GM19099 (cell line): ENCODE measurements at regions not wholly inside any gene's neighbourhood (a gene's known extent, or its start where the extent isn't known, plus 50 kb on each side); places are given as distances from the start of the nearest gene placed in this dataset.

Experiments
- POLR2A ChIP-seq: IDR thresholded peaks from 3 replicates; pipeline ENCODE4 v1.6.1; 2011; ENCODE audit warnings: low read depth; ENCODE audit not compliant: insufficient read length; ENCODE audit errors: extremely low read depth

DNA sequence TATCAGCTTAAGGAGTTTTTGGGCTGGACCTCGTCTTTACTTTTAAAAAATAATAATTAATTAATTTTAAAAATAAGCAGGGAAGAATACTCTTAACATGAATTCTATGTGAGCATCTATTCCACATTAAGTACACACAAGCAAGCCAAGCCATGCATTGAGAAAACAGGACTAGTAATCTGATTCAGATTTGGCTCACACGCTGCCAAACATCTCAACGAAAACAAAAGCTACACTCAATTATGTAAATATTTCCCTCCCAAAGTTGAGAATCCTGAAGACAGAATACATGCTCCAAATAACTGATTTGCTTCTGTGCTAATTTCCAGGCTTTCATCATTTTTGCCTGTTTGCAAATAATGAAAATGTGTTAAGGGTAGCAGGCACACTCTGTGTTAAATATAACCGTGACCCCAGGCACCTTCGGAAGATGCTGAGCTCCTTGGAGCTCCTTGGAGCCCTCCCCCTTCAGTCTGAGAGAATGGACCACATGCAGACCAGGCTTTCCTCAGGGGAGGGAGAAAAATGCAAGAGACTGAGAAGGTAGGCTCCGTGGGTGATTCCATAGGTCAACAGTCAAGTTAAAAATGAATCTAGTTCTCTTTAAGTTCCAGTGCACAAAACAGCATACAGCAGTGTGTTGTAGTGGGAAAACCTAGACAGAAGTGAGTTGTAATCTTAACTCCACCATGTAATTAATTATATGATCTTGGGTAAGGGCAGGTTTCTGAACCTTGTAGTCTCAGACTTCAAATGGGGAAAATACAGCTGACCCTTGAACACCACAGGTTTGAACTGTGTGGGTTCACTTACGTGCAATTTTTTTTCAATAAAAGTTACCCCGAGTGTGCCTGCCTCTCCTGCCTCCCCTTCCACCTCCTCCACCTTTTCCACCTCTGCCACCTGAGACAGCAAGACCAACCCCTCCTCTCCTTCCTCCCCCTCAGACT is 161.3 kb upstream of the RREB1 start:
- TF ChIP-seq POLR2A: no peak

DNA sequence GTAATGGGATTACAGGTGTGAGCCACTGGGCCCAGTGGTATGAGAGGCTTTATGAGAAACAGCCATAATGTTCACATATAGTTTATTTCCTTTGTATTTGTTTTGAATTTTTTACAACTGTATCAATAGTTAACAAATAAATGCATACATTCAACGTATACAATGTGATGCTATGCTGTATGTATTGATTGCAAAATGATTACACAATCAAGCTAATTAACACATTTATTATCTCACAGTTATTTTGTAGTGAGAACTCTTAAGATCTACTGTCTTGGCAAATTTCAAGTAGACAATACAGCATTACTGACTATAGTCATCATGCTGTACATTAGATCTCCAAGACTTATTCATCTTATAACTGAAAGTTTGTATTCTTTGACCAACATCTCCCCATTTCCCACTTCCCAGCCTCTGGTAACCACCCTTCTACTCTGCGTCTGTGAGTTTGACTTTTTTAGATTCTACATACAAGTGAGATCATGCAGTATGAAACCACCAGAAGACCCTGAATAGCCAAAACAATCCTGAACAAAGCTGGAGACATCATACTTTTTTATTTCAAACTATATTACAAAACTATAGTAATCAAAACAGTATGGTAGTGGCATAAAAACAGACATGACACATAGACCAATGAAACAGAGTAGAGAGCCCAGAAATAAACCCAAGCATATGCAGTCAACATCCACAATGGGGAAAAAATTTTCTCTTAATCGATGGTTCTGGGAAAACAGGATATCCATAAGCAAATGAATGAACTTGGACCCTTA is 157.2 kb upstream of the RREB1 start:
- TF ChIP-seq POLR2A: no peak

DNA sequence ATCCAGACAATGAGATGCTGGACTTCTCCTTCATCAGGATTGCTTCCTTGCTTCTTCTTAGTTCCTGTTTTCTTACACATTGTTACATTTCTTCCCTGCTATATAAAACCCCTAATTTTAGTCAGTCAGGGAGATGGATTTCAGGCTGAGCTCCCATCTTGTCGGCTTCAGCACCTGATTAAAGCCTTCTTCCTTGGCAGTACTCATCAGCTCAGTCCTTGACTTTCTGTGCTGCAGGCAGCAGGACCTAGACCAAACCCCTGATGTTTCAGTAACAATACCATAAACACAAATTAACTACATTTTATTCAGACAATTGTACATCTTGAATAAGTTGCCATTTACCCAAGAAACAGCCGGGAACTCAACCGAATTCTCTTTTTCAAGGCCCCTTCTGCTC is 156.4 kb upstream of the RREB1 start:
- TF ChIP-seq POLR2A: no peak

DNA sequence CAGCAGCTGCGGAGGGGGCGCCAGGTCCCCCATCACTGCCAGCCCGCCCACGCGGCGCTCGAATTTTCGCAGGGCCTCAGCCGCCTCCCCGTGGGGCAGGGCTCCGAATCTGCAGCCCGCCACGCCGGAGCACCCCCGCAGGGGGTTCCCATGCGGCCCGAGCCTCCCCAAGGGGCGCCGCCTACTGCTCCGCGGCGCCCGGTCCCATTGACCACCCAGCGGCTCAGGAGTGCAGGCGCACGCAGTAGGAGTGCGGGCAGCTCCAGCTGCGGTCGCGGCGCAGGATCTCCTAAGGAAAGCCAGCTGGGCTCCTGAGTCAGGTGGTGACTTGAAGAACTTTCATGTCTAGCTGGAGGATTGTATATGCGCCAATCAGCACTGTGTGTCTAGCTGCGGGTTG is 155.3 kb upstream of the RREB1 start:
- TF ChIP-seq POLR2A: no peak

DNA sequence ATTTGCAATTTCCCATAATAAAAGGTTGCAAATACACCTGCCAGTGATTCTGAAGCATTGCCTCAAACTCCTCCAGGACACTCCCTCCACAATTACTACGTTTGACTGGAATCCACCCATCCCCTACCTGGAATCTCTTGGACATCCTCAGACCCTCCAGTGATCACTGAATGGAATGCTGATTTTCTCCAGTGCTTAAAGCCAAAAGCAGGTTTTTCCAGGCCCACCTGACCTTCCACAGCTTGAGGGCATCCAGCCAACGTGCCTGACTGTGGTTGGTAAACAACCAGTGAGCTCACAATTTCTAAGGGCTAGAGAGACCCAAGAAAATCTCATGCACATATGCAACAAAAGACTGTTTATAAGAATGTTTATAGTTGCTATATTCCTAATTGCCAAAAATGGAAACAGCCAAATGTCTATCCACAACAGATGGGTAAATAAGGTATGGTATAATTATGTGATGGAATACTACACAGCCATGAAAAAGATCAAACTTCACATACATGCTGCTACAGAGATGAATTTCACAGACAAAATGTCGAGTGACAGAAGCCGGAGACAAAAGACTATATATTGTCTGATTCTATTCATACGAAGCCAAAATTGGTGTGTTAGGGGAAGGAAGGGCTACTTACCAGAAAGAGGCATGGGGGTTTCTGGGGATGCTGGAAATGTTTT is 147.1 kb upstream of the RREB1 start:
- TF ChIP-seq POLR2A: no peak

DNA sequence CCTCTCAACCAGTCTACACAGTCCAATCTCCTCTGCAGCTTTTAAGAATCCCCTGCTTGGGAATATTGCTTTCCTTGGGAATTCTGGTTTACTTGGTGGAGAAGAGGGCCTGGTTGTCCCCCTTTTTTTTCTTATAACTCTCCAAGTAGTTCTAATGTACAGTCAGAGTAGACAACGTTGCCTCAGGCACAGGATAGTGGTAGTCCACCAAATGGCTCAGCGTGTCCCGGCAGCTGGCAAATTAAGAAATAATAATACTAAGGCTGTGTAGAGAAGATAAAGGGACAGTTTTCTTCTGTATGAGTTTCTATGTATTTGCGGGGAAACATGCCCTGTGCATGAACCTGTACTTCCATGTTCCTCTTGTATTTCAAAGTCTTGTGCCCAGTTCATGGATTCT is 145.7 kb upstream of the RREB1 start:
- TF ChIP-seq POLR2A: no peak

DNA sequence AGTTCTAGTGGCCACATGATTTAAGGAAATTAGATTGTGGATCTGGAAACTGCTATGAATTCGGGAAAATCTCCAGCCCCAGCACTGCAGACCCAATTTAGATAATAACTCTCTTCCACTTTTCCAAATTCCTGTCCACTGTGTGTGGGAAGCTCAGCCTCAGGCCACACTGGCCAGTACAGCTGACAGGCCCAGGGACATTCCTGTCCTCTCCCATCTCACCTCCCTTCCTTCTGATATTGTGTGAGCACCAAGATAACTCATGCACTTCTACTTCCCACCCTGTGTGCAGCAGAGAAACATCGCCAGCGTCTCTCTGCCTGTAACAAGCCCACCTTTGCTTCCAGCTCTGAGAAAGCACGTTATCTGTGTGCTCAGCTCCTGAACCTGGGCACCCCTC is 145.1 kb upstream of the RREB1 start:
- no peak for TF ChIP-seq POLR2A

DNA sequence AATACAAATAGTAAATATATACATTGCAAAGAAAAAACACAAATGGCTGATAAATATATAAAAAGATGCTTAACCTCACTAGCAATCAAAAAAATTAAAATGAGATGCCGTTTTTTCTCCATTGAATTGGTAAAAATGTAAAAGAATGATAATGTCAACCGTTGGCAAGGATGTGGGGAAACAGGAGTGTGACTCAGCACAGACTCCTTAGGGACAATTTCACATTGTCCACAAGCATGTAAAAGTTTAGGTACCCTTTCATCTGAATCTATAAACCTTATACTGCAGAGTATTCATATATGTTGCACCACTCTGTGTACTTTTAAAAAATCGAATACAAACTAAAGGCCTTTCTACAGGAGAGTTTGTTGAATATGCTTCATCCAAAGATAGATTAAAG is 143.1 kb upstream of the RREB1 start:
- no peak for TF ChIP-seq POLR2A

DNA sequence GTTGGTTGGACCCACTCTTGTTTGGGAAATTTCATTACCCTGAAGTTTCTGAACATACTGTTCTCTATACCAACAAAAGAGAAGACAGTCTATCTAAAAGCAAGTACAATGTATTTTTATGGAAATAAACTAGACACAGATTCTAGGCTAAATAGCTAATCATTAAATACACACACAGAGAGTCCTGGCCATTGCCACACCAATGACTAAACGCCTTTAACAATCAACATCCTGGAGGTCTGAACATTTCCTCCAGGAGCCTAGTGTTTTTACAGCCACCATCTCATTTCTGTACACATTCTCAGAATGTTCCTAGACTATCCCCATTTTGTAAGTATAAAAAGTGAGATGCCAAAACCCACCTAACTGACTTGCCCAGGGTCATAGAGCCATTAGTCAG is 141.6 kb upstream of the RREB1 start:
- TF ChIP-seq POLR2A: no peak

DNA sequence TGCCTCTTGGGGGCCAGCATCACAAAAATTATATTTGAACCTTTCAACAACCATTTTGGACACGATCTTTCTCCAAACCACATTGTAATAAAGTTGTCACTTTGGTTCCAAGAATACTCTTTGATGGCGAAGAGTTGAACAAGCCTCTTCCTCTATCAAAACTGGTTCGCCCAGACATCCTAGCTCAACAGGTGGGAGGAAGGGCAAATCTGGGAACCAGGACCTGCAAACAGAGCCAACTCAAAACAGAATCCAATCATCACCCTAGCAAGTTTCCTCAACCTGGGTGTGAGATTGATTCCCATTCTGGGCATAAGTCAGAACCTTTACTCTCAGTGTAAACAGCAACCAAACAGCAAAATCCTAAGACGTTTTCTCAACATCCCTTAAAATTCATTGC is 141.2 kb upstream of the RREB1 start:
- no peak for TF ChIP-seq POLR2A

DNA sequence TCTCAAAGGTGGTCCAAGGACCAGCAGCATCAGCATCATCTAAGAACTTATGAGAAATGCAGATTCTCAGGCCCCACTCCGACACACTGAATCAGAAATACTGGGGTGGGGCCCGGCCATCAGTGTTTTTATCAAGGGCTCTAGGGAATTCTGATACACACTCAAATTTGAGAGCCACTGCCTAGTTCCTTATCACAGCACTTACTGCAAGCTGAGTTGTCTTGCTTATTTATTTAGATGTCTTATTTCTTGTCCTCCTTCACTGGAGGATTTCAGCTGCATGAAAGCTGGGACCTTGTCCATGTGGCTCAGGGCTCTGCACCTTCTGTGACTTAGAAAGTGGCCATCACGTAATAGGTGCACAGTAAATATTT is 139.4 kb upstream of the RREB1 start:
- TF ChIP-seq POLR2A: no peak

DNA sequence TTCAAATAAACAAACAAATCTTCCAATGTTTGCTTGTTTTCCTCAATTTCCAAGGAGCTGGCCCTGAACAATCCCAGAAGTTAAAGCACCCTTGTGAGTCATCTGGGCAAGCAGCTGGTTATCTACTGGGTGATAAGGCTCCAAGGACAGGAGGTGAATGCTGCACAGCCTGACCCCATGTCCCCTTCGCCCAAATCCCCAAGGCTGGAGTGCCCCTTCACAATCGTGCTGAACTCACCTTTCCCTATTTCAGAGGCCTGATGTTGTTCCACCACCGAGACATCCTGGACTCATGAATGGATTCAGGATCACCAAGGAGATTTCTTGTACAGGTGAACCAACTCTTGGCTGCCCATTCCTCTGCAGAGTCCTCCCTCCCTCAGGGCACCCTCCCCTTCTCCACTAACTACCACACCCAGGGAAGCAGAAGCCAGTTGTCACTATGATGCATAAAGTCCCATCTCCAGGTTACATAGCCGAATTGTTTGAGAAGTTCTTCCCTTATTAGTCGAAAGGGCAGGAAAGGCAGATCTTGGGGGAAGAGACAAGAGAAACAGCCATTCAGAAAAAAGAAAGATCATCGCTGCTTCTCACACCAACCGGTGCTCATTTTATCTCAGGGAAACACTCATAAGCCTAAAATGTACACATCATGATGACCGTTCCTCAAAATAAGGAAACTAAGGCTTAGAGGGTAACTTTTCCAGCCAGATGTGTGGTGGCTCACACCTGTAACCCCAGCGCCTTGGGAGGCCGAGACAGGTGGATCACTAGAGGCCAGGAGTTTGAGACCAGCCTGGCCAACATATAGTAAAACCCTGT is 138.8 kb upstream of the RREB1 start:
- no peak for TF ChIP-seq POLR2A

DNA sequence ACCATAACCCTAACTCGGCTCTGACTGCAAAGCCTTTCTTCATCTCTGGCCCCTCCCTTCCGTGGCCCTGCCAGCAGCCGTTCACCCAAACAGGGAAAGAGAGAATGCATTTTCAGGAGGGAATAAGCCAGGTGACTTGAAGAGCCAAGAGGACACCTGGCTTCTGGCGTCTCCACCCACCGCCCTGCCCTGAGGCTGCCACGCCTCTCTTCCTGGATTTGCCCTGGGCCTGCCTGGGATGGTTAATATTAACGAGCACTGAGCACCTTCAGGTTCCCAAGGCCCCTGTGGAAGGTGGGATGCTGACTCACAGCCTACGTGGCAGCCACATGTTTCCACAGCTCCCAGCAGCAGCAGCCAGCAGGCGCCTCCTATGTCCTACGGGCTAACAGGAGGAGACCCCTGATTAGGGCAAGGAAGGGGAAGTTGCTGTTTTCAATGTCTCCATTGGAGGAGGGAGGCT is 138.0 kb upstream of the RREB1 start:
- no peak for TF ChIP-seq POLR2A

DNA sequence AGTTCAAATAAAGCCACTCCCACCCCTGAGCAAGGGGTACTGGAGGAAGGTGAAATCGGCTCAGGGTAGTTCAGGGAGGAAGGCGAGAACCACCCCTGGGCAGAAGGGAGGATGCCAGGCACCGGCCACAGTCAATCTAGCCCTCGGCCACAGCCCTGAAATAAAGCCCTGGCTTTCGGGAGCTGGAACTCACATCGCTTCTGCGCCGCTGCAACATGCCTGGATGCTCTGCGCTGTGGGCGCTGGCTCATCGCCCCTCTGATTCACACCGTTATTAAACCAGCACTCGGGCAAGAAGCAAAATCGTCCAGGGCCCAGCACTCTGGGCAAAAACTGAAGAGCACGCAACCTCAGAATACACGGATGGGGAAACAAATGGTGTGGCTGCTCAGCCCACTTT is 136.9 kb upstream of the RREB1 start:
- no peak for TF ChIP-seq POLR2A

DNA sequence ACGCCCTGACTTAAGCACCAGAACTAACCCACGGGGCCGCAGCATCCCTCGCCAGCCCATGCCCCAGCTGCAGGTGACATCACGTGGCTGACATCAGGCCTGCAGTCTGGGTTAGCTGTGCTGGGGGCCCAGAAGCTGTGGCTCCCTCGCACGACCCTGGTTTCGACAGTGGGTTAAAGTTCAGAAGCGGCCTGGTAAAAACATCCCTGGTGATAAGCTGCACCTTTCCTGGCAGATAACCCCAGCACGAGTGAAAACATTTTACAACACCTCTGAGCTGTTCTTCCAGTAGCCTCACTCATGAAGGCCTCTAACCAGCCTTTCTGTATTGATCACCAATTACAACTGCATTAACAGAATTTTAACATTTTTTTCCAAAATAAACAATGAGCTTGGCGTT is 136.4 kb upstream of the RREB1 start:
- TF ChIP-seq POLR2A: no peak
